ENCODE measurements at regions not wholly inside any gene's neighbourhood (a gene's known extent, or its start where the extent isn't known, plus 50 kb on each side); places are given as distances from the start of the nearest gene placed in this dataset.

GRCh38 chr10:129233351-129234148 is 233.5 kb upstream of the MGMT start:
- H2AFZ ChIP-seq (ENCODE audit: low read depth): no peak overlapping the region
- POLR2A ChIA-PET: no interaction called here
- no peak for TF ChIP-seq RCOR1 (IDR thresholded peaks at IDR 0.05; ENCODE audit: low read length)
- no peak for TF ChIP-seq USF2 (IDR thresholded peaks at IDR 0.05; ENCODE audit: borderline replicate concordance, low read depth, low read length)
- TF ChIP-seq FOXJ3 (CRISPR knock-in tag; IDR thresholded peaks at IDR 0.05): no peak
- TF ChIP-seq SIN3A (IDR thresholded peaks at IDR 0.05; ENCODE audit: borderline replicate concordance, low read depth, low read length): no peak
- TF ChIP-seq TEAD4 (IDR thresholded peaks at IDR 0.05; ENCODE audit: borderline replicate concordance, insufficient read depth): no peak
- TF ChIP-seq NRF1 (IDR thresholded peaks at IDR 0.05; ENCODE audit: low read depth, low read length): no peak
- no peak for TF ChIP-seq TCF12 (IDR thresholded peaks at IDR 0.05)
- TF ChIP-seq MXI1 (IDR thresholded peaks at IDR 0.05; ENCODE audit: low read depth, low read length): no peak
- no peak for TF ChIP-seq RXRA (IDR thresholded peaks at IDR 0.05; ENCODE audit: borderline replicate concordance, low read depth)
- TF ChIP-seq MAX (IDR thresholded peaks at IDR 0.05; ENCODE audit: low read depth): no peak
- no peak for TF ChIP-seq EZH2phosphoT487 (IDR thresholded peaks at IDR 0.05; ENCODE audit: borderline replicate concordance, low read depth)
- TF ChIP-seq ELF1 (IDR thresholded peaks at IDR 0.05): no peak
- TF ChIP-seq POLR2AphosphoS5 (IDR thresholded peaks at IDR 0.05; ENCODE audit: low read depth, low read length): no peak
- TF ChIP-seq MEF2A (IDR thresholded peaks at IDR 0.05; ENCODE audit: borderline replicate concordance, low read depth): no peak
- no peak for TF ChIP-seq TAF1 (IDR thresholded peaks at IDR 0.05; ENCODE audit: borderline replicate concordance, low read depth, low read length)
- TF ChIP-seq USF1 (IDR thresholded peaks at IDR 0.05; ENCODE audit: borderline replicate concordance, low read depth): no peak
- no peak for TF ChIP-seq SMC3 (IDR thresholded peaks at IDR 0.05; ENCODE audit: low read depth, low read length)
- no peak for TF ChIP-seq JUND (IDR thresholded peaks at IDR 0.05)
- TF ChIP-seq ZBTB33 (IDR thresholded peaks at IDR 0.05; ENCODE audit: borderline replicate concordance, low read depth): no peak
- no peak for TF ChIP-seq CTCF (IDR thresholded peaks at IDR 0.05)
- no peaks in the 10 kb centered on the region for H3K9me2 ChIP-seq
- H3K4me1 ChIP-seq (ENCODE audit: control insufficient read depth in 1 of 2, insufficient read depth in 2 of 2, low read depth in 1 of 2, low read length in 1 of 2): no peaks in the 10 kb centered on the region
- no peak for DNase-seq
- no peaks in the 10 kb centered on the region for H3K27me3 ChIP-seq (ENCODE audit: insufficient read depth)
- CTCF ChIA-PET: interaction anchor here (1.5 to 2.4 kb wide), 2 partner anchors 11 to 19 kb away, joined by 5 read pairs; no protein-coding TSS in a partner anchor
- 50% methylated on average over 15 of the region's 15 CpGs for WGBS (ENCODE audit: low lambda C conversion rate)
- no peak overlapping the region for H3K27ac ChIP-seq (ENCODE audit: low read depth in 2 of 2, low read length in 1 of 2)
- no peak overlapping the region for H3K9ac ChIP-seq
- no peaks in the 10 kb centered on the region for H3K9me3 ChIP-seq
- H3F3A ChIP-seq (replicated peaks; ENCODE audit: insufficient read depth): no peaks in the 10 kb centered on the region
- H4K20me1 ChIP-seq (ENCODE audit: insufficient read depth): no peaks in the 10 kb centered on the region
- no peaks in the 10 kb centered on the region for H3K36me3 ChIP-seq (replicated peaks in 1 of 2; ENCODE audit: control insufficient read depth in 1 of 2, insufficient read depth in 2 of 2, low read length in 1 of 2)
- H3K4me2 ChIP-seq: no peak overlapping the region
- H3K79me2 ChIP-seq (ENCODE audit: insufficient read depth): no peaks in the 10 kb centered on the region
- no peak overlapping the region for H3K4me3 ChIP-seq (ENCODE audit: low read depth in 2 of 2, low read length in 1 of 2)
